ENCODE measurements at regions not wholly inside any gene's neighbourhood (a gene's known extent, or its start where the extent isn't known, plus 50 kb on each side); places are given as distances from the start of the nearest gene placed in this dataset.
"Not testable (repeated sequence)": the region's sequence is repeated elsewhere in the genome, so short reads cannot be mapped to it uniquely, and the experiment has no call there.

GRCh38 chr14:65153101-65153500, 50.8 kb upstream of the MAX start:
- no peak for DNase-seq

- peak in 1 of 56 donors; percentile 6 for DNase-seq
Measured at GRCh38 chr14:65156568-65157366, 54.5 kb upstream of the MAX start.

GRCh38 chr14:65159281-65160062, 57.2 kb upstream of the MAX start:
- no peak for DNase-seq

GRCh38 chr14:65160091-65160490, 57.8 kb upstream of the MAX start:
- no peak for DNase-seq

DNA sequence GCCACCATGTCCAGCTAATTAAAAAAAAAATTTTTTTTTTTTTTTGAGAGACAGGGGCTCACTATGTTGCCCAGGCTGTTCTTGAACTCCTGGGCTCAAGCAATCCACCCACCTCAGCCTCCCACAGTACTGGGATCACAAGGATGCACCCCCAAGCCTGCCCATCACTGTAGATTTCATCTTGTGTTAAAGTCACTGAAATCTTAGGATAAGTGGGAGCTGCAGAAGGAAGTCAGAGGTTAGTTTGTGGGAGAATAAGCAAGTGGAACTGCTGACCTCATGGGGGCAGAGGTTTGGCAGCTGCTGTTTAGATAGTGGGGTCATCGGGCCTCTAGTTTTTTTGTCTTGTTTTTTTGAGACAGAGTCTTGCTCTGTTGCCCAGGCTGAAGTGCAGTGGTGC, 59.7 kb upstream of the MAX start:
- no peak for DNase-seq

- DNase-seq: peak in 3 of 56 donors; percentile 5 to 46 (median 29)
Measured at GRCh38 chr14:65164068-65164824, 61.9 kb upstream of the MAX start.

DNA sequence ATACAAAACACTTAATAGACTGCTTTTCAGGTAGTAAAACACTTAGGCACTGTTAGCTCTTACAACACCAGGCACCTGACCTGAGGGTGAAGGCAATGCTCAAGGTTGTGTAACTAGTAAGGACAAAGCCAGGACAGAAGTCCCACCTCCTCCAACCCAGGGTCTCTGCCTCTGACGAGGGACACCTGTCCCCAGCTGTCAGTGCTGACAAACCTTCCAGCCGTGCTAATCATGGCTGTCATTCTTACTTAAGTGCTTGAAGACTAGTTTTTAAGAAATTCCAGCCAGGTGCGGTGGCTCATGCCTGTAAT, 62.5 kb upstream of the MAX start:
- DNase-seq: no peak

DNA sequence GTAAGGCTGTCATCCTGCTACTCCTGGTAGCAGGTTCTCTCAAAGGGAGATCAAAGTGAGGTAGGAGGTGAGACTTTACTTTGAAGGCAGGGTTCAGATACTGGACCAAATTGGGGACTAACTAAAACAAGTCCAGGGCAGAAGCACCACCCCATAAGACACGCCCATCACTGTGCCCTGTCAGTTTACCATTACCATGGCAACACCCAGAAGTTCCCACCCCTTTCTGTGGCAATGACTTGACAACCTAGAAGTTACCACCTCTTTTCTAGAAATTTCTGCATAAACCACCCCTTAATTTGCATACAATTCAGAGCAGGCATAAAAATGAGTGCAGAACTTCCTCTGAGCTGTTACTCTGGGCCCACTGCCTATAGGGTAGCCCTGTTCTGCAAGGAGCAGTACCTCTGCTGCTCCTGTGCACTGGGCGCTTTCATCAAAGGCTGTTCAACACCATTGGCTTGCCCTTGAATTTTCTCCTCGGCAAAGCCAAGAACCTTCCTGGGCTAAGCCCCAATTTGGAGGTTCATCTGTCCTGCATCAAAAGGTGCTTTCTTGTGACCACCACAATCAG, 64.8 kb upstream of the MAX start:
- peak in 1 of 56 donors; percentile 42 for DNase-seq

DNA sequence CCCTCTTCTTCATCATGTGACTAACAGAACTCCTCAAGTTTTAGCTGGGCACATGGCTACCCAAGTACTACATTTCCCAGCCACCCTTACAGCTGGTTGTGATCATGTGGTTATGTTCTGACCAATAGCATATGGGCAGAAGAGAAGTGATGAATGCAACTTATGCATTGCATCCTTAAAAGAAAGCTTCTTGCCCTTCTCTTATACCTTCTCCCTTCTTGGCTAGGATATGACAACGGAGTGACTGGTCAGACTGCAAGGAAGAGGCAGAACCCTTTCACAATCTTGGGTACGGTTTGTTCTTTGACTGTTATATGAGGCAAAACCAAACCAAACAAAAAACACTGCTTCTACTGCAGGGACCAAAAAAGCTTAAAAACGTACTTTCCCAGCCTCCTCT, 66.5 kb upstream of the MAX start:
- DNase-seq: peak in 7 of 56 donors; percentile 9 to 52 (median 16)

DNA sequence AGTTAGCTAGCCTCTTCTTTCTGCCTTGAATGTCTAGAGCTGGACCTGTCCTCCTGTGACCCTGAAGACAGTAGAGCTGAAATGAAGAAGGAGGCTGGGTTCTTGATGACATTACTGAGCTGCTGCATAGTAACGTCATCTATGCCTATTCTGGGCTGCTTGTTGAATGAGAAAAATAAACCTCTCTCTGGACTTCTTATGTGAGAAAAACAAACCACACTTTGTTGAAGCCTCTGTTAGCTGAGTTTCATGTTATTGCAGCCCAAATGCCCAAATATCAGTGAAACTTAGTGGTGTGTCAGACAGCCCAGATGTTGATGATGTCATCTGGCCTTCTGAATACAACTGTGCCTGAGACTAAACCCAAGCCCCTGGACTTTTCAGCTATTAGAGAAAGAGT, 67.0 kb upstream of the MAX start:
- peak in 27 of 56 donors; percentile 4 to 72 (median 31) for DNase-seq

DNA sequence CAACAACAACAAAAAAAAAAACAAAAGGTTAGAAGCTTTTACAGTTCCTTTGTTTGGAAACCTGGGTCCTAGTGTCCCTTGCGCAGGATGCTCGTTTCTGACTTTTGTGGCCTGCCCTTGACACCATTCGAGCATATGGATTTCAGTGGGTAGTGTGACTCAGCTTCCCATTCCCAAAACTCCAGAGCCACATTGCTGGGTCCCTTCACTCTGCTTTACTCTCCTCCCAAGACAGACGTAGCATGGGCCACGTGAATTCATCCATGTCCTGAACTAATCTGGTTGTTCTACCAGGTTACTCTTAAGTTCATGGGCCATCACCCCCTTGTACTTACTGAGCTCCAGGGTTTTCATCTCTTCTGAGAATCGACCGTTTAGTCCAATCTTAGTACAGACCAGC, 68.0 kb upstream of the MAX start:
- DNase-seq: peak in 8 of 56 donors; percentile 4 to 61 (median 17)

- peak in 48 of 56 donors; percentile 12 to 86 (median 49) for DNase-seq
Measured at GRCh38 chr14:65170768-65171507, 68.6 kb upstream of the MAX start.

GRCh38 chr14:65173973-65174693, 71.8 kb upstream of the MAX start:
- peak in 9 of 56 donors; percentile 6 to 21 (median 15) for DNase-seq

GRCh38 chr14:65174783-65175182, 72.5 kb upstream of the MAX start:
- no peak for DNase-seq

DNA sequence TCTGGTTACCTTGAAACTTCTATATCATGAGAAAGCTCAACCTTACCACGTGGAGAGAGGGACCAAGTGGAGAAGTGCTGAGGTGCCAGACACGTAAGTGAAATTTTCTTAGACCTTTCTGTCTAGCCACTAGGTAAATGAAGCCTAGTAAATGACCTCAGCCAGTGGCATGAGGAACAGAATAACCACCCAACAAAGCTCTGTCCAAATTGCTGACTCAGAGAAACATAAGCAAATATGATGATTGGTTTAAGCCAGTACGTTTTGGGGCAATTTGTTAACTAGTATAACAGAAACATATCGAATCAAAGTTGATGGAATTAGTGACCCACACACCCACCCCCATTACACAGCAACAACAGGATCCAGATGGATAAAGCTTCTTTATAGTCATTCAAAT, 75.2 kb upstream of the MAX start:
- no peak for DNase-seq

GRCh38 chr14:65179231-65179630, 76.9 kb upstream of the MAX start:
- not testable (repeated sequence) for DNase-seq

- peak in 3 of 56 donors; percentile 17 to 42 (median 37) for DNase-seq
Measured at GRCh38 chr14:65179918-65180724, 77.8 kb upstream of the MAX start.

- DNase-seq: no peak
Measured at GRCh38 chr14:65180725-65181025, 78.4 kb upstream of the MAX start.

DNA sequence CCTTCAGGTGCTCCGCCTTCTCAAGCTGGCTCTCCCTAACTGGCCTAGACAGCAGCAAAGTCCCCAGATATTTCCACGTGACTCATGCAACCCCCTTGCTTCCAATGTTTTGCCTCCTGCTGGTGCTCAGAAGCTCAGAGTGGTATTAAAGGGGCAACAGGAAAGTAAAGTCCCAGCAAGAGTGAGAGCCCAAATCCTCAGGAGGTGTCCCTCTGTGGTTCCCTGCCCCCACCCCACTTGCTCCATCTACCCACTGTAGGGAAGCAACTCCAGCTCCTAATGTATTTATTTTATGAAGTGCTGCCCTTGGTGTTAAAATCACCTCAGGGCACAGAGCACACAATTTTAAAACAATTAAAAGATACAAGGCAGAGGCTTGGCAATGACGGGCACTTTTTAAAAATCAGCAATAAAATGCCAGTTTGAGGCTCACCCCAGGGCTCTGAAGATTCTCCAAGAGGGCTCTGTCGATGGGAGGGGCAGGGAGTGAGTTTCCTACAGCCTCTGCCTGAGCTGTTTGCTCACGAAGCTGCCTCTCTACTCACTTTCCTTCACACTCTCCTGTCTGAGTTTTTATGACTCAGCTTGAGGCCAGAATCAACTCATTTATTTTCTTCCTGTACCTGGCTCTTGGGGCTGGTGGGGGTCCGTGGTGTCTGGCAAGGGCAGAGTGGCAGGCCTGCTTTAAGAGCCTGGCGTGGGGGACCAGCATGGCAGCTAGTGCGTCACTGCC, 81.9 kb upstream of the MAX start:
- no peak for DNase-seq

All from amygdala (tissue), 56 donors.